ENCODE measurements at regions not wholly inside any gene's neighbourhood (a gene's known extent, or its start where the extent isn't known, plus 50 kb on each side); places are given as distances from the start of the nearest gene placed in this dataset.

GRCh38 chr20:53743607-53744260 lies 150.1 kb upstream of the ZNF217 start:
- TF ChIP-seq CTCF (conservative IDR thresholded peaks at IDR 0.05; ENCODE audit: low read depth, low read length) = no peak
- no peak for TF ChIP-seq POLR2A (IDR thresholded peaks at IDR 0.05; ENCODE audit: low read depth, low read length)
- no peak for TF ChIP-seq RCOR1 (IDR thresholded peaks at IDR 0.05; ENCODE audit: insufficient replicate concordance, low read length)
- no peak for TF ChIP-seq ELK1 (IDR thresholded peaks at IDR 0.05; ENCODE audit: borderline replicate concordance, low read depth, low read length)
- TF ChIP-seq CEBPB (IDR thresholded peaks at IDR 0.05; ENCODE audit: low read depth, low read length) = no peak
- no peak for TF ChIP-seq RFX5 (IDR thresholded peaks at IDR 0.05; ENCODE audit: low read depth, low read length)
- no peak for TF ChIP-seq RAD21 (IDR thresholded peaks at IDR 0.05; ENCODE audit: low read length)
- TF ChIP-seq BHLHE40 (IDR thresholded peaks at IDR 0.05; ENCODE audit: low read depth, low read length) = no peak
- no peak for TF ChIP-seq CHD1 (IDR thresholded peaks at IDR 0.05; ENCODE audit: low read depth, low read length)
- TF ChIP-seq FOS (IDR thresholded peaks at IDR 0.05; ENCODE audit: low read depth, low read length) = no peak
- no peak for TF ChIP-seq MAFK (IDR thresholded peaks at IDR 0.05; ENCODE audit: low read depth, low read length)

Data from IMR-90 (cell line).